ENCODE measurements at regions not wholly inside any gene's neighbourhood (a gene's known extent, or its start where the extent isn't known, plus 50 kb on each side); places are given as distances from the start of the nearest gene placed in this dataset.
A peak's percentile ranks its signal among the peaks of the same experiment; 100 is the strongest.

DNA sequence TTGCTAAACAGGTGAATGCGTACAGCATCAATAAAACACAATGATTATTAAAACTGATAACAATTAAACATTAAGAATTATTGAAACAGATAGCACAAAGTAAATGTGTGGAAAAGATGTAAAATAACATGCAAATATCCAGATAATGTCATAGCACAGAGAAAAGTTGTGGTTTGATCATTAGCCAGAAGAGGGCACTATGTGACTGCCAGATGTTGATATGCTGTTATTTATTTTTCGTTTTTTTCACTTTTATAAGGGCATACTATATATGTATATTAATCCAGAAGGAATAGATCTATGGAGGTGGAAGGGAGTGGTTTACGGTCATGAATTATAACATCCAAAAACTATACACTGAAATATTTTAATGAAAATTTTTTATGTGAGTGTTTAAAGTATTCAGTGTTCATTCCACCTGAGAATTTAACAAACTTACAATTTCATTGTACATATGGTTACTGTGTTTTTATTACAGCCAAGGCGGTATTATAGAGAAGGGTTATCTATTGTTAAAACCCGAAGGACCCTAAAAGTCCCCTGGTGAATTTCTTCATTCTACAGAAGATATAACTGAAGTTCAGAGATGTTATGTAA is 211.9 kb upstream of the UGT8 start:
- Histone ChIP-seq H3K36me3 (ENCODE audit: insufficient read depth, low read length) (no peaks in the 10 kb centered on the region), H3K9me3 (ENCODE audit: control insufficient read depth in 1 of 2, insufficient read depth in 1 of 2, low read length in 2 of 2) (no peaks in the 10 kb centered on the region), H3K4me3 (ENCODE audit: low read length) (no peak overlapping the region), H3K27ac (ENCODE audit: low read depth in 1 of 2, low read length in 2 of 2) (no peak overlapping the region), H3K4me1 (ENCODE audit: insufficient read depth, low read length) (no peaks in the 10 kb centered on the region), H3K27me3 (ENCODE audit: control insufficient read depth in 1 of 2, insufficient read depth in 2 of 2, low read length in 2 of 2) (no peaks in the 10 kb centered on the region)
- H3K27ac Mint-ChIP-seq = no peak overlapping the region
- no peaks in the 10 kb centered on the region for H3K4me1 Mint-ChIP-seq (ENCODE audit: low read depth)
- no peaks in the 10 kb centered on the region for H3K36me3 Mint-ChIP-seq (ENCODE audit: low read depth)
- H3K9me3 Mint-ChIP-seq = no peaks in the 10 kb centered on the region
- intact Hi-C loops (cut with DNase I, micrococcal nuclease) = loop anchor here in 1 of 2 experiments (10.0 kb wide), 1 partner anchor 308 kb away; no protein-coding TSS in a partner anchor
- TF ChIP-seq, protein P1, sequence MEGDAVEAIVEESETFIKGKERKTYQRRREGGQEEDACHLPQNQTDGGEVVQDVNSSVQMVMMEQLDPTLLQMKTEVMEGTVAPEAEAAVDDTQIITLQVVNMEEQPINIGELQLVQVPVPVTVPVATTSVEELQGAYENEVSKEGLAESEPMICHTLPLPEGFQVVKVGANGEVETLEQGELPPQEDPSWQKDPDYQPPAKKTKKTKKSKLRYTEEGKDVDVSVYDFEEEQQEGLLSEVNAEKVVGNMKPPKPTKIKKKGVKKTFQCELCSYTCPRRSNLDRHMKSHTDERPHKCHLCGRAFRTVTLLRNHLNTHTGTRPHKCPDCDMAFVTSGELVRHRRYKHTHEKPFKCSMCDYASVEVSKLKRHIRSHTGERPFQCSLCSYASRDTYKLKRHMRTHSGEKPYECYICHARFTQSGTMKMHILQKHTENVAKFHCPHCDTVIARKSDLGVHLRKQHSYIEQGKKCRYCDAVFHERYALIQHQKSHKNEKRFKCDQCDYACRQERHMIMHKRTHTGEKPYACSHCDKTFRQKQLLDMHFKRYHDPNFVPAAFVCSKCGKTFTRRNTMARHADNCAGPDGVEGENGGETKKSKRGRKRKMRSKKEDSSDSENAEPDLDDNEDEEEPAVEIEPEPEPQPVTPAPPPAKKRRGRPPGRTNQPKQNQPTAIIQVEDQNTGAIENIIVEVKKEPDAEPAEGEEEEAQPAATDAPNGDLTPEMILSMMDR (IDR thresholded peaks at IDR 0.05) = peak; percentile 52
- no peak overlapping the region for H3K4me3 Mint-ChIP-seq
- peaks cover 30% of the 10 kb centered on the region for H3K27me3 Mint-ChIP-seq
- DNase-seq (peak in 3 of 14 experiments; percentile 30 to 36 (median 34)), ATAC-seq (ENCODE audit: poor library complexity) (no peak)
- ChIA-PET CTCF (no interaction called here), POLR2A (no interaction called here)

- ChIA-PET CTCF (no interaction called here), POLR2A (no interaction called here)
- DNase-seq (no peak), ATAC-seq (ENCODE audit: poor library complexity) (no peak)
- intact Hi-C loops (cut with DNase I, micrococcal nuclease) = loop anchor here in 1 of 2 experiments (10.0 kb wide), 1 partner anchor 306 kb away; no protein-coding TSS in a partner anchor
- Mint-ChIP-seq H3K4me3 (no peak overlapping the region), H3K9me3 (no peaks in the 10 kb centered on the region), H3K36me3 (ENCODE audit: low read depth) (no peaks in the 10 kb centered on the region), H3K27me3 (peaks cover 32% of the 10 kb centered on the region), H3K4me1 (ENCODE audit: low read depth) (no peaks in the 10 kb centered on the region), H3K27ac (no peak overlapping the region)
- Histone ChIP-seq H3K4me1 (ENCODE audit: insufficient read depth, low read length) (no peaks in the 10 kb centered on the region), H3K36me3 (ENCODE audit: insufficient read depth, low read length) (no peaks in the 10 kb centered on the region), H3K4me3 (ENCODE audit: low read length) (no peak overlapping the region), H3K27ac (ENCODE audit: low read depth in 1 of 2, low read length in 2 of 2) (no peak overlapping the region), H3K9me3 (ENCODE audit: control insufficient read depth in 1 of 2, insufficient read depth in 1 of 2, low read length in 2 of 2) (no peaks in the 10 kb centered on the region), H3K27me3 (ENCODE audit: control insufficient read depth in 1 of 2, insufficient read depth in 2 of 2, low read length in 2 of 2) (no peaks in the 10 kb centered on the region)
- TF ChIP-seq, protein P1 (IDR thresholded peaks at IDR 0.05) = no peak
Measured at GRCh38 chr4:114389070-114389685, 209.4 kb upstream of the UGT8 start.

DNA sequence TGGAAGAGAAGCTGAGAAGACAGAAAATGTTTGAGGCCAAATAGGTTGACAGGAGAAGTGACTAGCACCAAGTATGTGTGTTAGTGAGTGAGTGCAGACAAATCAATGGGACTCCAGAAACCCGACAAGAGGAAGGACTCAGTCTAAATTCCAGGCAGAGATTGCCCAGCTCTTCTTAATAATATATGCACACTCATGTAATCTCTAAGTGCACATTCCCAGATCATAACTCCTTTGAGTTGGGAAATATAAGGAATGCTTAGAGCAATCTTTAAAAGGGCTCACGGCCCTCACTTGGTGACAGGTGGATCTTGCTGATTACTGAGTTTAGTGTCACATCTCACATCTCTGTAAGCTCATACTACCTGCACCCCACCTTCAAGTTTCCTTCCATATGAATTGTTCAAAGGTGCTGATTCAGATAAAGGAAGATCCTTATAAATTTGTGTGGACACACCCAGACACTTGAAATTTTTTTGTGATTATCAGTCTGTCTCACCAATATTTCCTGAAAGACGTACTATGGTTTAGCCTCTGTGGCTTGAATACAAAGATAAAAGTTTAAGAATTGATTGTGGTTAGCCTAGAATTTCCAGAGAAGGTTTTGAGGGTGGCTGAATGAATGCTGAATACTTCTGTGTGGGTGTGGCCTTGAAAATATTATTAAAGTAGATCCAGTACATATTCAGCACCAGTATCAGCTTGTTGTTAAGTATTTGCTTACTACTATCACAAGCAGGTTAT is 205.1 kb upstream of the UGT8 start:
- Histone ChIP-seq H3K27me3 (ENCODE audit: control insufficient read depth in 1 of 2, insufficient read depth in 2 of 2, low read length in 2 of 2) (no peaks in the 10 kb centered on the region), H3K9me3 (ENCODE audit: control insufficient read depth in 1 of 2, insufficient read depth in 1 of 2, low read length in 2 of 2) (no peaks in the 10 kb centered on the region), H3K27ac (ENCODE audit: low read depth in 1 of 2, low read length in 2 of 2) (no peak overlapping the region), H3K4me3 (ENCODE audit: low read length) (no peak overlapping the region), H3K4me1 (ENCODE audit: insufficient read depth, low read length) (no peaks in the 10 kb centered on the region), H3K36me3 (ENCODE audit: insufficient read depth, low read length) (no peaks in the 10 kb centered on the region)
- Mint-ChIP-seq H3K27ac (no peak overlapping the region), H3K9me3 (no peaks in the 10 kb centered on the region), H3K27me3 (peaks cover 20% of the 10 kb centered on the region), H3K4me3 (no peak overlapping the region), H3K36me3 (ENCODE audit: low read depth) (no peaks in the 10 kb centered on the region), H3K4me1 (ENCODE audit: low read depth) (peaks cover 16% of the 10 kb centered on the region)
- ATAC-seq (ENCODE audit: poor library complexity) = no peak
- ChIA-PET CTCF (no interaction called here), POLR2A (no interaction called here)
- DNase-seq = no peak
- intact Hi-C loops (cut with DNase I, micrococcal nuclease) = no loop called here
- TF ChIP-seq, protein P1 (IDR thresholded peaks at IDR 0.05) = no peak
